22Rv1 (cell line): ENCODE measurements at regions not wholly inside any gene's neighbourhood (a gene's known extent, or its start where the extent isn't known, plus 50 kb on each side); places are given as distances from the start of the nearest gene placed in this dataset.

Experiments
- CTCF ChIP-seq: fragments of 450-650 bp; IDR thresholded peaks from 2 replicates; pipeline ENCODE4 v1.5.1; 2017; ENCODE audit warnings: mild to moderate bottlenecking
- ZFX ChIP-seq: fragments of 450-650 bp; IDR thresholded peaks from 2 replicates; pipeline ENCODE4 v1.6.1; 2017; ENCODE audit warnings: antibody characterized with exemption, borderline replicate concordance

DNA sequence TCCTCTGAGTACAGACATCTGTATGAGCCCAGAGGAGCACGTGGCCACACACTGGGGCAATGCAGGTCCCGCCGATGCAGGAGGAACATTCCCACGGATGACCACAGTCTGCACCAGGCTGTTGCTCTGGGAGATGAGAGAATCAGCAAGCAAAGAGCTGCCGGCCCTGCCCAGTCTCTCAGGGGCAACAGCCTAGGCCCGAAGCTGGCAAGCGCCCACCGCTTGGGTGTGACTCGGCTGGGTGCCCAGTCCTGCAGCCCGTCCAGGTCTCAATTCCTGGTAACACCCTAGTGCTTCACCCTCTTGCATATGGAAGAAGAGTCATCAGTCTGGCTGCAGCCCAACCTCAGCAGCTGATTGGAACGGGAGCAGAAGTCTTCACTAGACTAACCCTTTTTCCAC lies 153.7 kb upstream of the HES1 start:
- TF ChIP-seq CTCF: no peak
- no peak for TF ChIP-seq ZFX
